HG03565 (cell line): ENCODE measurements at regions not wholly inside any gene's neighbourhood (a gene's known extent, or its start where the extent isn't known, plus 50 kb on each side); places are given as distances from the start of the nearest gene placed in this dataset.

Experiments
- ATAC-seq: cut with Tn5 transposase; IDR thresholded peaks from one replicate; pipeline ENCODE4 v1.9.1; 2021; ENCODE audit warnings: mild to moderate bottlenecking, moderate library complexity; ENCODE audit not compliant: unreplicated experiment

DNA sequence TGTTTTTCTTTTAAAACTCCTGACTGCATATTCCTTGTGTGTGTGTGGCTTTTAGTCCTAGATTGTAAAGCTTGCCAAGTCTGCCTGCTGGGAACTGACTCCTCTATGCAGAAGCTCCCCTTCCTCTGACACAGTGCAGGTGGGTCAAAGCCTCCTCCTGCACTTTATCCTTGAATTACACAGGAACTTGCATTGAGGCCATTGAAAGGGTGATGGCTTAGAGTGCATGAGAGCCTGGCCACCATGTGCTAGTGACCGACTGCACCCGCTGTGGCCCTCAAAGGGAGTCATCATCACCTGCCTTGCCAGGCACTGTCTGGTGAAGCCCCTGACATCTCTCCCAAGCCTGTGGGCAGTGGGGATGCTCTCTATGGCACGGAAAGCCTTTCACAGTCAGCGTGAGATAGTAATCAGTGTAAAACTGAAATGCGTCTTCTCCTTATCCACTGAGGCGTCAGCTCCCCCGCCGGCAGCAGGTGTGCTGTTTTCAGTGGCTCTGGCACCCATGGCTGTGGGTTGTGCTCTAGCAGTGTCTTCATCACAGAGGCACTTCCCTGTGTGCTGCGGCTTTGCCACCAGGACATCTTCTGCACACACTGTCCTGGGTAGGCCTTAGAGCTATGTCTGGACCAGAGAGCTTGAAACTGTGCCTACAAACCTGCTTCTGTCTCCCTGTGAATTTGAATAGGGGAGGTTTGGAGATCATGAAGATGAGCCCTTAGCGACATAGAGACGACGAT is 87.9 kb downstream of the THBS2 start:
- ATAC-seq = no peak

DNA sequence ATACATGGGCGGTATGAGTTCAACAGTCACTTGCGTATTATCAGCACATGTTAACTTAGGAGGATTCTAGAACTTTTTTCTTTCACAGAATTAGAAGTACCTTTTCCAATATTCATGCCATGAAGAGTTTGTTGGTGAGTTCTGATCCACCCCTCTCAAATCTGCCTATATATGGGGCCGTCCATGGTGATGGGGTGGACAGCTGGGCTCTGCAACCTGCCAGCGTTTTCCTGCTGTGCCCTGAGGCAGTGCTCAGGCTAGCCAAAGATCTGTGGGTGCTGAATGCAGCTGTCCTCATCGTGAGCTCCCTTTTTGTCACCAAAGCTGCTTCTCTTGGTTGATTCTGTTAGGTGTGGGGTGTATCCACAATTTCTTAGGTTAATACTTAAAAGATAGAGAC is 88.7 kb downstream of the THBS2 start:
- no peak for ATAC-seq

DNA sequence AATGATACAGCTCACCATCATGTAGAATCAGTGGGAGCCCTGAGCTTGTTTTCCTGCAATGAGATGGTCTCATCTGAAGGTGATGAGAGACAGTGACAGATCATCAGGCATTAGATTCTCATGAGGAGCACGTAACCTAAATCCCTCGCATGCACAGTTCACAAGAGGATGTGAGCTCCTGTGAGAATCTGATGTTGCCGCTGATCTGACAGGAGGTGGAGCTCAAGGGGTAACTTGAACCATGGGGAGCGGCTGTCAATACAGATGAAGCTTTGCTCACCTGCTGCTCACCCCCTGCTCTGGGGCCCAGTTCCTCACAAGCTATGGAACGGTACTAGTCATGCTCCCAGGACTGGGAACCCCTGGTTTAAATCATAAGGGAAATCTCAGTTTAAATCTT is 89.2 kb downstream of the THBS2 start:
- no peak for ATAC-seq

DNA sequence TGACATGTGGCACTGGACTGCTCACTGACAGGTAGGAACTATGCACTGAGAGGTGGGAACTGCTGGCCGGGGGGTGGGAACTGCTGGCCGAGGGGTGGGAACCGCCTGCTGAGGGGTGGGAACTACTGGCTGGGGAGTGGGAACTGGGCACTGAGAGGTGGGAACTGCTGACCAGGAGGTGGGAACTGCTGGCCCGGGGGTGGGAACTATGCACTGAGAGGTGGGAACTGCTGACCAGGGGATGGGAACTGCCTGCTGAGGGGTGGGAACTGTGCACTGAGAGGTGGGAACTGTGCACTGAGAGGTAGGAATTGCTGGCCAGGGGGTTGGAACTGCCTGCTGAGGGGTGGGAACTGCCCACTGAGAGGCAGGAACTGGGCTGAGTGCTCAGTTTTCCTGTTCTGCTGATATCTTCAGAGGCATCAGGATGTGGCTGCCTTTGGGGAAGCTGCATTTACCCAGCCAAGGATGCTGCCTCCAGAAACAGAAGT is 90.2 kb downstream of the THBS2 start:
- ATAC-seq = no peak

DNA sequence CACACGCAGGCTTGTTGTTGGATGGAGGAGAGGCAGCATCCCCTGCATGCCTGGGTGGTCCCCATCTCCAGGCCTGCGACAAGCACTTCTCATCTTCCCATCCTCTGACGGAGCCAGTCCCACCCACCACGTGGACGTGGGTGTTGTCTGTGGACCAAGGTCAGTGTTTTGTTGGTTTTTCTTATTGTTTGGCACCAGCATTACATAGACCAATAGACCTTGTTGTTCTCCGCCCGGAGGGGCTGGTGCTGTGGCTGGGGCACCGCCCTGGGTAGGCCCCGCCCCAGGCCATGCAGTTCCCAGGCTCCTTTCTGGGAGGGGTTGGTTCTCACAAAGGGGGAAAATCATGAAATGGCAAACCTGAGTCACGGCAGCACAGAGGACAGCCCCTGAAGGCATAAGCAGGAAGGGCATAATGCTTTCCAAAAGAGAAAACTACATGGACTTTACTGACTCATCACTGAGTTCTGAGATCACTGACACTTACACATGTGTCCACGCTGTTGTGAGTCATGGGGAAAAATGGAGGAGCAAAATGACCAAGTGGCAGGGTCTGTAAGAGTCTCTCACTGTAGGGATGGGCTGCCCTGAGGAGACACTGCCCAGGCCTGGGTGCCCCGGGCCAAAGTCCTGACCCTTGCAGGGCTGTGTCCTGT is 90.8 kb downstream of the THBS2 start:
- no peak for ATAC-seq

DNA sequence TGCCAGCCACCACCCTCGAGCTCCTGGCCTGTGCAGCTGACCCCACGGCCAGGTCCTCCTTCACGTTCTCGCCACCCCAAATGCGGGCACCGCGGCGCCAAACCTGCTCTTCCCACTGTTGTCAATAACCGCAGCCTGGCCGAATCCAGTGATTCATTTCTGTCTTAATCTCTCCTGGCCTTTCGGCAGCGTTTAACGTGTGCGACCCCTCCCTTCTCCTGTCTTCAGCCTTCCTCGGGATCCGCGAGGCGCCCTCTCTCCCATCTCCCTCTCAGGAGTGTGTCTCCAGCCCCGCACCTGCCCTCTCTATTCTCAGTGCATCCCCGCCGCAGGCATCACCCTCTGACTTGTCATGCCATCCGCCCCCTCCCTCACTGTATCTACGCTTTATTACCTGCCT is 91.4 kb downstream of the THBS2 start:
- no peak for ATAC-seq

DNA sequence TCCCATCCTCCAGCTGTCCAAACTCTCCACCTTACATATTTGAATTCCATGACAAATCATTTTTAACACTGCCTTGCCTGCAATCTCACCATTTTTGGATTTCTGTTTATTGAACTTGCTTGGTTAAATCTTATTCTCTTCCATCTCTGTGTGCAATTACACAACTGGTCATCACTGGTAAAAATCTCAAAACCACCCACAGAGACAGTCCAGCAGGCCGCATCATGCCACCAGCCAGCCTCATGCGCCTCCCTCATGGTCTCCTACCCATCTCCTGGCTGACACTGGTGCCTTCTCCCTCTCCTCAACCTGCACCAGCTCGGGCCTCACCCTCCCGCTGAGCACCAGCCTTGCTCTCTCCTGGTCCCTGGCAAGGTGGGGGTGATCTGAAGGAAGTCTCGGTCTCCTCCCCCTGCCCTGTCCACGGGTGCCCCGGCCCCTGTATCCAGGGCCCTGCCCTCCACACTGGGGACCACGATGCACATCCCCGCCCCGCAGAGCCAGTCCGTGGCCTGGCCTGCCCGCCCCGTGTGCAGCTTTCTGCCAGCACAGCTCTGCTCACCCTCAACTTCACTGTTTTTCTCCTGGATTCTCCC is 92.0 kb downstream of the THBS2 start:
- no peak for ATAC-seq

DNA sequence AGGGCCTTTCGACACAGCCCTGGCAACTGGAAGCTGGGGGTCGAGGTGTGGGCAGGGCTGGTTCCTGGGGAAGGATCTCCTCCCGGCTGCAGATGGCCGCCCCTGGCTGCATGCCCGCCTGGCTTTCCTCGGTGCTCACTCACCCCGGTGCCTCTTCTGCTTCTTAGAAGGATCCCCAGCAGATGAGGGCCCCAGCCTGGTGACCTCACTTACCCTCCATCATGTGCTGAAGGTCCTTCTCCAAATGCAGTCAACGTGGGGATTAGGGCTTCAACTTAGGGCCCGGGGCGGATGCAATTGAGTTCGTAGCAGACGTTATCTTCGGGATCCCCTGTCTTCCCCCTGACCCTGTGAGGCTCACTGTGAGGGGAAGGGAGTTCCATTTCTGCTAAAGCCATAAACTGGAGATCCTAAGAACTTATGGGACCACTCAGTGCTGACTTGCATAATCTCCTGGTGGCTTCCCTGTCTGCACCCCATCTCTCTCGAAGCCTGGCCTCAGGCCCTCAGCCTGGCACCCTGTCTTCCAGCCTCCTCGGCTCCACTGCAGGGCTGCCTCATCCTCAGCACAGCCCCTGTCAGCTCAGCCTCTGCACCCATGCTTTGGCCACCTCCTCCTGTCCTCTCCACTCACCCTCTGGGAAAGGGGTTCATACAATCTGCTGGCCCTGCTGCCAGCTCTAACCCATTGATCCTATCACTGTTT is 92.6 kb downstream of the THBS2 start:
- ATAC-seq = no peak

DNA sequence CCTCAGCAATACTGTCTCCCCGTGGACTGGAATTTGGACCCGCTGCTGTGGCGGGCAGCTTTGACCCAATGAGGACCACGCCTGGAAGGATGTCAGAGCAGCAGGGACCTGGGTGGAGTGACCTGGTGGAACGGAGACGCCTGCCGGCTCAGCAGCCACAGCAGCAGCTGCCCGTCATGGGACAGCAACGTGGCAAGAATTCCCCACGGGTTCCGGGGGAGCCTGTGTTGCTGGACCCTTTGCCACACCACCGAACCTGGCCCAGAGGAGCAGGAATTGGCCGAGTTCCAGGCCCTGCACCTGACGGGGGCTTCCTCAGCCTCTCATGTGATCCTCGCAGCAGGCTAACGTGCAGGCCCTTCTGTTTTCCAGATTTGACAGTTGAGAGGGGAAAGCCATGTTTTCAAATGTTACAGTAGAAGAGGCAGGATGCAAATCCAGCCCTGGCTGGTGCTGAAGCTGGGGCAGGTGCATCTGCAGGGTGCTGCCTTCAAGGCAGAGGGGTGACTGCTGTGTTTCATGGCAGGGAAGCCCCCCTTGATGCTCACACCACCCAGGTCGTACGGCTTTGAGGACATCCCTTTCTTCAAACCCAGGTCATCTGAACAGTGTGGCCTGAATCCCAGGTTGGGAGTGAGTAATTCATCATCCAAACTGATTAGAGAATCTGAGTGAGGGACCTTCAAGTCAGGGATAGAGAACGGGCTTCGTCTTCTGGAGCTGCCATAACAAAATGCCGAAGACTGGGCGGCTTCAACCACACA is 93.4 kb downstream of the THBS2 start:
- no peak for ATAC-seq

DNA sequence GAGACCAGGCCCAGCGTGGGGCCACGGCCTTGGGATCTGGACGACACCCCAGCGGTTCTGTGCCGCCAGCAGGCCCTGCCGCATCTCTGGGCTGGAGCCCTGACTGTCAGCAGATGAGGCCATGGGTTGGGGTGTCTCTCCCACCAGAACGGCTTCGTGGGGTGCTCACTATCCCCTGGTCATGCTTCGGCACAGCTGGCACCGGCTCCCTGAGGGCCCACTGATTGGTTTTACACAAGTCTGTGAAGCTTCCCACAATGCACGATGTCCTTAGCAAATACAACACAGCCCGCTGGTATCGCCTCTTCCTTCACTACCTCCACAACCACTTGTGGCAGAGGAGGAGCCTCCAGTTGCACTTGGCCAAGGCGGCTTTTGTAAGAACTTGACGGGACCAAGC is 94.3 kb downstream of the THBS2 start:
- ATAC-seq = no peak

DNA sequence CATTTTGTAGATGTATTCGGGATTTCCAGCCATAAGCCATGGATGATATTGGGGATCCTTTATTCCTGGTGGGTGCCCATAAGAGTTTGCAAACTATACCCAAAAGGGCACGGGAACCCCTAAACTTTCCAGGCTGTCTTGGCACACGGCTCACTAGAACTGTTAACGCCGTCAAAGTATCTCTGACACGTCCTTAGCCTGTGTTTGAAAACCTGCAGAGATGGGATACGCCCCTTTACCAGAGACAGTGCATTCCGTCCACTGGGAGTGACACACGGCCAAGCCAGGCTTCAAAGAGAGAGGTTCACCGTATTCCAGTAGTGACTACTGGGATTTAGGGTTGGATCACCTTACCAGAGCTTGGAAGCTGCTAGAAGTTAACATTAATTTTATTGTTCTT is 95.0 kb downstream of the THBS2 start:
- no peak for ATAC-seq

DNA sequence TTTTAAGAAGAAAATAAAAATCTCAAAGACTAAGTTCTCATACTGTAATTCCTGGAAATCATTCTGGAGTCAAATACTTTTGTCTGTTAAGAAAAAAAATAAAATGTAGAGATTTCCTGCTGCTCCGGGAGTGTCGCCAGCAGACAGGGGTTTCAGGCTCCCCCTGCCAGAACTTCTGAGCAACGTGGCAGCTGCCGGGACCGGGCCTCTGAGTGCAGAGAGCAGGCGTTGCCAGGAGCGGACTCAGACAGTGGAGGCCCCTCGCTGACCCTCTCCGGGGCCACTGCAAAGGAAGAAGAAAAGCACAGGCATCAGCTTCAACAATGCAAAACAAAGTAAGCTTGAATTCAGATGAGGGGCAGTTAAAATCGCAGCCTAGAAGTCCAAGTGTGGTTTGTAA is 95.5 kb downstream of the THBS2 start:
- no peak for ATAC-seq

DNA sequence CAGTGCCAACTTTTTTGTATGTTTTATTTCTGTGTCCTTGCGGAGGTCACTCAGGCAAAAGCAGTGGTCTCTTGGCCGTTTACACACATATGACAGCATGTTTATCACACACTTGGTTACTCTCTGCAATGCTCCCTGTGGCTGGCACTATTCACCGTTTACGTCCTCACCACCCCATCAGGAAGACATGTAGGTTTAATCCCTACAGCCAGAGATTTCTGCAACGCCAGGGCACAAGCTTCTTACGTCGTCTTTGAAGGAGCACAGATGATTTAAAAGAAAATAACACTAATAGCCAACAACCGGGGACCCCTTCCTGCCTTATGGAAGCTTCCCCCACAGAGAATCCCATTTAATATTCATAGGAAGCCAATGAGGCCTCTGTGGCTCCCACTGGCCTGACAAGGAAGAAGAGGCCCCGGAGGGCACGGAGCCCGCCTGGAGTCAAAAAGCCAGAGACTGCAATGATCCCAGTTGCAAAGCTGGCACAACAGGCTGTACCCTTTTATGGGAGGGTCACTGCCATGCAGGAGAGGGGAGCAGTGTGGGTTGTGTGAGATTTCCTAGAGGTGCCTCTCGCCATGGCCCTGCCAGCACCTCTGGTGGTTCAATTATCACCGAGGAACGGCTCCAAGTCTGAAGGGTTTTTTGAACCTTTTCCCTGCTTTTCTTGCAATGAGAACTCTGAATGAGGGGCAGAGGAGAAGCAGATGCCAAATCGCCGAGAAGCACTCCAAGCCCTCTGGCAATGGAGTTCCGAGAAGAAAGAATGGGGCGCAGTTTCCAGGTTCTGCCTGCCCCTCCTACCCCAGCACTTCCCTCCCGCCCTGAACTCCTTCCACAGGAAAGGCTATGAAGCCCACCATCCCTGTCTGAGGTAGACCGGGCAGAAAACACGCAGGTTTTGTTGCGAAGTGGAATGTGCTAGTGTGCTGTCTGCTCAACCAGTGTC is 96.2 kb downstream of the THBS2 start:
- no peak for ATAC-seq

DNA sequence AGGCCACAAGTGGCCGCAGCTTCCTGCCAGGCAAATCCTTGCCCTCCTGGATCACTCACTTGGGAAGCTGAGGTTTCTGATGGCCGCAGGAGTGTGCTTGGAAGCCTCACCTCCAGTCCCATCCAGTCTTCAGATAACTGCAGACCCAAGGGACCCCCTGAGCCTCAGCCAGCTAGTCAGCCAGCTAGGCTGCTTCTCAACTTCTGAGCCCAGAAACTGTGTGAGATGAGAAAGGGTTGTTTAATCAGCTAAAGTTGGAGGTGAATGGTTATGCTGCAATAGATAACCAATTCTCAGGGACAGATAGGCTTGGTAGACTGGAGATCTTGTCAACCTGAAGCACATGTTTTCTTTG is 96.9 kb downstream of the THBS2 start:
- no peak for ATAC-seq

DNA sequence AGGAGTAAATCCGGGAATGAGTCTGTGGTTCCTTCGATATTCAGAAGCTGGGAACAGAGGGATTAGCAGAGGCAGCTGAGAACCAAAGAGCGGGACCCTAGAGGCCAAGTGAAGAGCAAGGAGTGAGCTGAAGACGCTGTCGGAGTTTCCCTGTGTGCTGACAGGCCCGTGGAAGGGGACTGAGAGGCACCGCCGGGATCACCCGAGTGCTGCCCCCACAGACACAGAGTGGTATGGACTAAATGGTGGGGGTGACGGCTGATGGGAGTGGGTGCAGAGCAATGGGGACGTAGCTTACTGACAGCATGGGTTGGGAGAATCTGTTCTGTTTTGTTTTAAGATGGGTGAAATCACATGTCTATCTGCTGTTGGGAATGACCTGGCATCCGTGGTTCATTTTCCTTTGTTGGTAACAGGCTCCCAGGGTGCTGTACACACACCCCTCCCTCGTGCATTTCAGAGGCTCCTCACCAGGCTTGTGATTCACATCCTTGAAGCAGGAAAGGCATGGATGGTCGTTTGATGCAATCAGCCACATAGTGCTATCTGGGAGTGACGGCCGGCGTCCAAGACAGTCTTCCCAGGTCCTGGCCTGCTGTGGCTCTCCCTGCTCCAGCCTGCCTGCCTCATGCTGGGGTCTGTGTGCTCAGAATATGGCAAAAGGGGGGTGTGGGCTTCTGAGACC is 97.4 kb downstream of the THBS2 start:
- ATAC-seq = no peak

DNA sequence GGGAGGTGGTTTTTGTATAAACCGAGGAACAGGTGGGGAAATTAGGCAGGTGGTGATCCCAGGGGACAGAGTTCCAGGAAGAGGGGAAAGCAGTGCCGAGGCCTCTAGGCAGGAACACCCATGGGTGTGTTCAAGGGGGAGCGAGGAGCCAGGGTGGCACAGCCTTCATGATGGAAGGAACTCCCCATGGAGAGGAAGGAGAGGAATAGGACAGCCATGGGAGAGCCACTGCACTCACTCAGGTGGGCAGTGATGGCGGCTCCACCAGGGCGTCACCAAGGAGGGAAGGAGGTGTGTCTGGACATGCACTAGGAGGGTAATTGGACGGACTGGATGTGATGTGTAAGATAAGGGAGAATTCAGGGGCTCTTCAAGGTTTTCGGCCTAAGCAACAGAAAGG is 98.2 kb downstream of the THBS2 start:
- ATAC-seq = no peak

DNA sequence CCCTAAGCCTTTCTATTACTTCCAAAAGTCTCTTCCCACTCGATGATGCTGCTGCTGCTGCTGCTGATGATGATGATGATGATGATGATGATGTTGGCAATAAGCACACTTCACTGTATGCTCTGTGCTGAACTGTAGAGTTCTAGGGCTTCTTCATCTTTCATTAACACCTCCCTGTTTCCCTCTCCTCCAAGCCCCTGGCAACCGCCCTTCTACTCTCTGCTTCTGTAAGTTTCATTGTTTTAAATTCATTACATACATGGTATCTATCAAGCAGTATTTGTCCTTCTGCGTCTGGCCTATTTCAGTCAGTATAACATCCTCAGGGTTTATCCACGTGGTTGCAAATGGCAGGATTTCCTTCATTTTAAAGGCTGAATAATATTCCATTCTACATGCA is 100.2 kb downstream of the THBS2 start:
- no peak for ATAC-seq

DNA sequence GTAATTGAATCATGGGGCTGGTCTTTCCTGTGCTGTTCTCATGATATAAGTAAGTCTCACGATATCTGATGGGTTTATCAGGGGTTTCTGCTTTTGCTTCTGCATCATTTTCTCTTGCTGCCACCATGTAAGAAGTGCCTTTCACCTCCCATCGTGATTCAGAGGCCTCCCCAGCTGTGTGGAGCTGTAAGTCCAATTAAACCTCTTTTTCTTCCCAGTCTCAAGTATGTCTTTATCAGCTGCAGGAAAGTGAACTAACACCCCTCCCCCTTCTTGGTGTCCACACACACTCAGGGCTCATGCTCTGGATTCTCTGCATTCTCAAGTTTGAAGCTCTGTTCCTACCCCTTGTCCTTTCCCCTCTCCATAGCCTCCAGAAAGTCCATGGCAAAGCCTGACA is 107.1 kb downstream of the THBS2 start:
- no peak for ATAC-seq

DNA sequence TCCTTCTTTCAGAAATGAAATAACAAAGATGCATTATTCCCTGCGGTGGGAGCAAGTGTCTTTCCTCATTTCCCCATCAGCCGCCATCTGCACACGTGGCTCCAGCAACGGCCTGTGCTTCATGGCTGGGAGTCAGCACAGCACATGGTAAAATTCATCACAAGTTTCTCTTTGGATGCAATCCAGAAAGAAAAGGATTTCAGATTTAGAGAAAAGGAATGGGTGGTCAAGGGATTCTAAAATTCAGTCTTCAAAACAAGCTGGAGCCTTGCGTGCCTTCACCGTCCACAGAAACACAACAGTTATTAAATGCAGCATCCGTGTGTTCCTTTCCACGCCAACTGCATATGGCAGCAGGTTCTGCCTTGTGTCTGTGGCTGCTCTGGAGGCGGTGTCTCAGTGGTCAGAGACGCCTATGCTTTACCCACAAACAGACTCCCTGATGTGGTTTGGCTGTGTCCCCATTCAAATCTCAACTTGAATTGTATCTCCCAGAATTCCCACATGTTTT is 107.6 kb downstream of the THBS2 start:
- no peak for ATAC-seq
